ENCODE measurements at regions not wholly inside any gene's neighbourhood (a gene's known extent, or its start where the extent isn't known, plus 50 kb on each side); places are given as distances from the start of the nearest gene placed in this dataset.

DNA sequence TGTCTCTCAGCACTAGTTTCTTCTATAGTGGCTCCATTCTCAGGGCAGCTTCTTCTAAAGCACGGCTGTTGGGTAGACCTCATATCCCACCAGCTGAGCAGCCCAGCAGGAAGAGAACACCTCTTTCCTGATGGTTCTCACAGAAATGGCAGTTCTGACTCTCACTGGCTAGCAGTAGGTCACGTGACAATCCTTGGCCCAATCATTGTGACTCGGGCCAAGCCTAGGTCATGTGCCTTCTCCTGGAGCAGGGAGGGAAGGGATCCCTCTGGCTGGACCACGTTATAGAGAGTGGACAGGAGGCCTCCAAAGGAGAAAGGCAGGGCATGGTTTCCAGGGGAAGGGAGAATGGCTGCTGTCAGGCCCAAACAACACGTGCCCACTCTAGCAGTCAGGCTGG lies 149.1 kb downstream of the AACS start:
- 29 to 86% methylated on average over 1 to 2 of the region's 5 CpGs for WGBS, 2 donors
- Histone ChIP-seq H3K9me3 (peaks cover 0 to 5% (median 0%) of the 10 kb centered on the region in 3 donors), H3K27me3 (peaks cover 0 to 25% (median 0%) of the 10 kb centered on the region in 4 donors), H3K36me3 (no peaks in the 10 kb centered on the region), H3K4me3 (no peak overlapping the region), H3K4me1 (no peaks in the 10 kb centered on the region), H3K27ac (no peak overlapping the region)
- TF ChIP-seq, protein P1, sequence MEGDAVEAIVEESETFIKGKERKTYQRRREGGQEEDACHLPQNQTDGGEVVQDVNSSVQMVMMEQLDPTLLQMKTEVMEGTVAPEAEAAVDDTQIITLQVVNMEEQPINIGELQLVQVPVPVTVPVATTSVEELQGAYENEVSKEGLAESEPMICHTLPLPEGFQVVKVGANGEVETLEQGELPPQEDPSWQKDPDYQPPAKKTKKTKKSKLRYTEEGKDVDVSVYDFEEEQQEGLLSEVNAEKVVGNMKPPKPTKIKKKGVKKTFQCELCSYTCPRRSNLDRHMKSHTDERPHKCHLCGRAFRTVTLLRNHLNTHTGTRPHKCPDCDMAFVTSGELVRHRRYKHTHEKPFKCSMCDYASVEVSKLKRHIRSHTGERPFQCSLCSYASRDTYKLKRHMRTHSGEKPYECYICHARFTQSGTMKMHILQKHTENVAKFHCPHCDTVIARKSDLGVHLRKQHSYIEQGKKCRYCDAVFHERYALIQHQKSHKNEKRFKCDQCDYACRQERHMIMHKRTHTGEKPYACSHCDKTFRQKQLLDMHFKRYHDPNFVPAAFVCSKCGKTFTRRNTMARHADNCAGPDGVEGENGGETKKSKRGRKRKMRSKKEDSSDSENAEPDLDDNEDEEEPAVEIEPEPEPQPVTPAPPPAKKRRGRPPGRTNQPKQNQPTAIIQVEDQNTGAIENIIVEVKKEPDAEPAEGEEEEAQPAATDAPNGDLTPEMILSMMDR (IDR thresholded peaks at IDR 0.05), result no peak
- no peak for TF ChIP-seq POLR2A (IDR thresholded peaks at IDR 0.05)
- DNase-seq, result no peak
- intact Hi-C loops (cut with DNase I), result no loop called here

DNA sequence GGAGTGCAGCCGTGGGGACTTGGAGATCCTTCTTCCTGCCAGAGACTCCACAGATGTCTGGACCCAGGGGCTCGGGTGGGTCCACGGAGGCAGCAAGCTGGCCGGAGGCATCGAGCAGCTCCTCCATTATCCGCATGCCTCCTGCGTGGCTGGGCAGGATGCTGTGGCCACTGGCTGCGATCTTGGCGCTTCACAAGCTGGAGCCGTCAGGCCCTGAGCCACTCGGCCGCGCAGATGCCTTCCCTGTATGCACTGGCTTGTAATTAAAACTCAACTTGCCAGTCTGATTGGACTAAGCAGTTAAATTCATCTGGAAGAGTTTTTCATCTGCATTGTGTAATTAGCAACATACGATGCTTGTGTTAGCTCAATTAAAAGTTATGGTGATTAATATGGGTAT lies 151.5 kb downstream of the AACS start:
- H3K27me3 ChIP-seq, result peaks cover 0 to 28% (median 0%) of the 10 kb centered on the region in 4 donors
- H3K27ac ChIP-seq, result no peak overlapping the region
- no peaks in the 10 kb centered on the region for H3K36me3 ChIP-seq
- no peaks in the 10 kb centered on the region for H3K4me1 ChIP-seq
- H3K9me3 ChIP-seq, result peaks cover 0 to 5% (median 0%) of the 10 kb centered on the region in 3 donors
- DNase-seq, result no peak
- WGBS, 2 donors, result 58 to 75% methylated on average over 2 to 7 of the region's 14 CpGs
- no peak for TF ChIP-seq POLR2A (IDR thresholded peaks at IDR 0.05)
- TF ChIP-seq, protein P1 (IDR thresholded peaks at IDR 0.05), result no peak
- H3K4me3 ChIP-seq, result no peak overlapping the region
- intact Hi-C loops (cut with DNase I), result no loop called here

DNA sequence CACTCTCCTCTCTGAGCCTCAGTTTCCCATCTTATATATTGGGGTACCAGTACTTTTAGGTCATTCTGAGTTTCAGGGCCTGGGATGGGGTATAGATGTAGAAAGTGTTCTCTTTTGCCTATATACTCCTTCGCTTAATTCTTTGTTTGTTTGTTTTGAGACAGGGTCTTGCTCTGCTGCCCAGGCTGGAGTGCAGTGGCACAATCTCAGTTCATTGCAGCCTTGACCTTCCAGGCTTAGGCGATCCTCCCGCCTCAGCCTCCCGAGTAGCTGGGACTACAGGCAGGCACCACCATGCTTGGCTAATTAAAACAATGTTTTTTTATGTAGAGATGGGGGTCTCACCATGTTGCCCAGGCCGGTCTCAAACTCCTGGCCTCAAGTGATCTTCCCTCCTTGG lies 152.1 kb downstream of the AACS start:
- 68 to 73% methylated on average over 5 of the region's 5 CpGs for WGBS, 2 donors
- no peak for TF ChIP-seq POLR2A (IDR thresholded peaks at IDR 0.05)
- TF ChIP-seq, protein P1 (IDR thresholded peaks at IDR 0.05), result no peak
- peaks cover 0 to 5% (median 0%) of the 10 kb centered on the region in 3 donors for H3K9me3 ChIP-seq

DNA sequence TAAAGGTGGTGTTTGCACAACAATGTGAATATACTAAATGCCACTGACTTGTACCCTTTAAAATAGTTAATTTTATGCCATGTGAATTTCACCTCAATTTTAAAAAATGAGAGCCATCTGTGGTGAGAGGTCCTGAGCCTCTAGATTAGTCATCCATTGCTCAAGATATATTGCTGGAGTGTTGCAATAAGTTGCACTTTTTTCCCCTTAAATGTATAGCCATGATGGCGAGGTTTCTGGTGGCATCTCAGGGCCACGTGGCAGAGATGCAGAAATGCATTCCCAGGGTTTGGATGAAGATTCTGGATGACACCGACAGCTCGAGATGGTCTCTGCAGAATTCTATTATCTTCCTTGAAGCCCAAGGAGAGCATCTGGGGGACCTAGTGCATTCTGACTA lies 153.7 kb downstream of the AACS start:
- Histone ChIP-seq H3K4me3 (no peak overlapping the region), H3K27ac (no peak overlapping the region), H3K36me3 (no peaks in the 10 kb centered on the region), H3K9me3 (peaks cover 0 to 5% (median 0%) of the 10 kb centered on the region in 3 donors), H3K4me1 (no peaks in the 10 kb centered on the region), H3K27me3 (peaks cover 0 to 23% (median 0%) of the 10 kb centered on the region in 4 donors)
- 41 to 70% methylated on average over 4 of the region's 4 CpGs for WGBS, 2 donors
- DNase-seq, result no peak
- intact Hi-C loops (cut with DNase I), result no loop called here
- no peak for TF ChIP-seq POLR2A (IDR thresholded peaks at IDR 0.05)
- TF ChIP-seq, protein P1 (IDR thresholded peaks at IDR 0.05), result no peak

More for the DNA sequence above, 152.1 kb downstream of the AACS start:
- Histone ChIP-seq H3K27me3 (peaks cover 0 to 23% (median 0%) of the 10 kb centered on the region in 4 donors), H3K4me3 (no peak overlapping the region), H3K27ac (no peak overlapping the region), H3K36me3 (no peaks in the 10 kb centered on the region), H3K4me1 (no peaks in the 10 kb centered on the region)
- no peak for DNase-seq
- intact Hi-C loops (cut with DNase I), result no loop called here

DNA sequence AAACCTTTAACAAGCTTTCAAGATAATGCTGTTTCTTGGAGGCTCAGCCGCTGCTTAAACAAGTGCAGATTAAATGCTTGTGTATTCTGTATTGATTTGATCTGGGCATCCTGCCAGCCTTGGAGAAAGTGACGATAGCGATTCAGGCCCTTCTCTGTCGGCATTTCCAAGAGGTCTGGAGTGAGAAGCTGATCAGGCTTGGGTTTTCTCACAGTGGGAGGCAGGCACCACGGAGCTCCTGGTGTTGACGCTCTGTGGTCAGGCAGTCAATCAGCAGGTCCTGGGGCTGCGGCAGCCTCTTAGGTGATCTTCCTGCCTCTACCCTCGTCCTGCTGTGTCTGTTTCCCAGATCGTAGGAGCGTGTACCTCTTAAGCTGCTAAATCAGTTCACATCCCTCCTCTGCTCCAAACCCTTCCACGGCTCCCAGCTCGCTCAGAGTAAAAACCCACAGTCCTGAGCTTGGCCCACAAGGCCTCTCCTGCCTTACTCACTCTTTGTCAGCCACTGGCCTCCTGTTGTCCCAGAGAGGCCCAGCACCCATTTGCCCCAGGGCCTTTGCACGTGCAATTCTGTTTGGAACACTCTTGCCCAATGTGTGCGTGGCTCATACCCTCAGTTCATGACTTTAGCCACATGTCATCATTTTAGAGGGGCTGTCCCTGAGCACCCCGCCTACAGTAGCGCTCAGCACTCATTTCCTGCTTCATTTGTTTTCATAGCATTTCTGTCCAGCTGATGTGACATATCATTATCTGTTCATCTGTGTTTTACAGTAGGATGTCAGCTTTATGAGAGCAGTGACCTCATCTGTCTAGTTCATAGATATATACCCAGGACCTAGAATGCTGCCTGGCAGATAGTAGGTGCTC lies 155.4 kb downstream of the AACS start:
- peaks cover 0 to 23% (median 0%) of the 10 kb centered on the region in 4 donors for H3K27me3 ChIP-seq
- no peak for TF ChIP-seq POLR2A (IDR thresholded peaks at IDR 0.05)
- TF ChIP-seq, protein P1 (IDR thresholded peaks at IDR 0.05), result no peak
- intact Hi-C loops (cut with DNase I), result no loop called here
- no peaks in the 10 kb centered on the region for H3K9me3 ChIP-seq
- WGBS, 2 donors, result 57 to 67% methylated on average over 8 to 9 of the region's 16 CpGs
- DNase-seq, result no peak
- no peaks in the 10 kb centered on the region for H3K36me3 ChIP-seq
- H3K27ac ChIP-seq, result no peak overlapping the region
- no peaks in the 10 kb centered on the region for H3K4me1 ChIP-seq
- H3K4me3 ChIP-seq, result no peak overlapping the region
